Thyroid gland (tissue), 4 donors: ENCODE measurements at regions not wholly inside any gene's neighbourhood (a gene's known extent, or its start where the extent isn't known, plus 50 kb on each side); places are given as distances from the start of the nearest gene placed in this dataset.

Experiments
- DNase-seq, 2 donors: peaks; one replicate each; pipeline ENCODE4 v3.0.0-alpha.2; 2019
- H3K27ac ChIP-seq, 3 donors: fragments of 200-600 bp; sonication (generic); 1 replicate in 2 of 3; 2 replicates in 1 of 3; pipeline ENCODE4 v1.5.1; 2016 to 2019; ENCODE audit warnings: mild to moderate bottlenecking in 1 of 3, moderate library complexity in 1 of 3
- H3K27me3 ChIP-seq: fragments of 200-600 bp; sonication (generic); one replicate; pipeline ENCODE4 v1.5.1; 2019
- H3K36me3 ChIP-seq, 2 donors: fragments of 200-600 bp; sonication (generic); one replicate each; pipeline ENCODE4 v1.5.1; 2016 to 2019
- H3K4me1 ChIP-seq, 2 donors: fragments of 200-600 bp; sonication (generic); one replicate each; pipeline ENCODE4 v1.5.1; 2017 to 2019
- H3K4me3 ChIP-seq, 3 donors: fragments of 200-600 bp; sonication (generic); replicated peaks in 1 of 3; 1 replicate in 2 of 3; 2 replicates in 1 of 3; pipeline ENCODE4 v1.5.1; 2016; ENCODE audit warnings: mild to moderate bottlenecking in 1 of 3
- H3K9me3 ChIP-seq: fragments of 200-600 bp; sonication (generic); one replicate; pipeline ENCODE4 v1.5.1; 2017
- CTCF ChIP-seq, 6 experiments: fragments of 200-600 bp in 3 of 6; fragments of 450-650 bp in 3 of 6; sonication (generic) in 3 of 6; IDR thresholded peaks; one replicate each; pipeline ENCODE4 v1.5.1; 2016 to 2019; ENCODE audit warnings: antibody characterized with exemption in 6 of 6, mild to moderate bottlenecking in 2 of 6, inconsistent platforms in 1 of 6, moderate library complexity in 1 of 6
- POLR2A ChIP-seq, 2 donors: fragments of 450-650 bp; IDR thresholded peaks; one replicate each; pipeline ENCODE4 v1.6.1; 2017; ENCODE audit warnings: antibody characterized with exemption in 2 of 2, mild to moderate bottlenecking in 2 of 2, moderate library complexity in 1 of 2
- WGBS, 2 donors: methylation state at CpG; one replicate each; pipeline ENCODE4 v1.1.5; 2017; 5-methylcytosine and 5-hydroxymethylcytosine counted together
- intact Hi-C: fragments of 100-400 bp; cut with DNase I; formaldehyde crosslinking; loops from one replicate; pipeline ENCODE4 v1.15.1; 2023

- peaks cover 0 to 4% of the 10 kb centered on the region in 2 donors for H3K4me1 ChIP-seq
- no peak for TF ChIP-seq POLR2A (IDR thresholded peaks at IDR 0.05)
- TF ChIP-seq CTCF (IDR thresholded peaks at IDR 0.05), result no peak
- H3K9me3 ChIP-seq, result no peaks in the 10 kb centered on the region
- H3K4me3 ChIP-seq, result no peak overlapping the region
- no peak overlapping the region for H3K27ac ChIP-seq
- H3K36me3 ChIP-seq, result no peaks in the 10 kb centered on the region
- H3K27me3 ChIP-seq, result no peaks in the 10 kb centered on the region
- intact Hi-C loops, result no loop called here
- 85 to 92% methylated on average over 3 of the region's 3 CpGs for WGBS, 2 donors
- no peak for DNase-seq
Observed at GRCh38 chr20:48069596-48069995, 284.3 kb upstream of the SULF2 start.

- intact Hi-C loops, result no loop called here
- no peak for DNase-seq
- no peaks in the 10 kb centered on the region for H3K27me3 ChIP-seq
- no peak overlapping the region for H3K4me3 ChIP-seq
- no peak overlapping the region for H3K27ac ChIP-seq
- H3K36me3 ChIP-seq, result no peaks in the 10 kb centered on the region
- 92 to 100% methylated on average over 1 to 3 of the region's 3 CpGs for WGBS, 2 donors
- TF ChIP-seq CTCF (IDR thresholded peaks at IDR 0.05), result no peak
- no peak for TF ChIP-seq POLR2A (IDR thresholded peaks at IDR 0.05)
- peaks cover 0 to 4% of the 10 kb centered on the region in 2 donors for H3K4me1 ChIP-seq
- H3K9me3 ChIP-seq, result no peaks in the 10 kb centered on the region
Observed at GRCh38 chr20:48066851-48067250, 281.6 kb upstream of the SULF2 start.

GRCh38 chr20:48066246-48066645, 281.0 kb upstream of the SULF2 start:
- H3K4me1 ChIP-seq, result no peaks in the 10 kb centered on the region
- WGBS, 2 donors, result 92% methylated on average over 13 of the region's 13 CpGs
- H3K27me3 ChIP-seq, result no peaks in the 10 kb centered on the region
- no peak overlapping the region for H3K27ac ChIP-seq
- DNase-seq, result no peak
- no peak overlapping the region for H3K4me3 ChIP-seq
- intact Hi-C loops, result no loop called here
- H3K9me3 ChIP-seq, result no peaks in the 10 kb centered on the region
- H3K36me3 ChIP-seq, result no peaks in the 10 kb centered on the region
- TF ChIP-seq POLR2A (IDR thresholded peaks at IDR 0.05), result no peak
- TF ChIP-seq CTCF (IDR thresholded peaks at IDR 0.05), result no peak

- 77 to 89% methylated on average over 1 of the region's 1 CpG for WGBS, 2 donors
- DNase-seq, result no peak
- Histone ChIP-seq H3K27ac (no peak overlapping the region), H3K36me3 (no peaks in the 10 kb centered on the region), H3K4me3 (no peak overlapping the region), H3K27me3 (no peaks in the 10 kb centered on the region), H3K9me3 (no peaks in the 10 kb centered on the region), H3K4me1 (no peaks in the 10 kb centered on the region)
- TF ChIP-seq POLR2A (IDR thresholded peaks at IDR 0.05) (no peak), CTCF (IDR thresholded peaks at IDR 0.05) (no peak)
- intact Hi-C loops, result no loop called here
Observed at GRCh38 chr20:48065833-48066232, 280.6 kb upstream of the SULF2 start.

- intact Hi-C loops, result no loop called here
- TF ChIP-seq POLR2A (IDR thresholded peaks at IDR 0.05), result no peak
- no peak for TF ChIP-seq CTCF (IDR thresholded peaks at IDR 0.05)
- Histone ChIP-seq H3K27me3 (no peaks in the 10 kb centered on the region), H3K4me1 (no peaks in the 10 kb centered on the region), H3K9me3 (no peaks in the 10 kb centered on the region), H3K4me3 (no peak overlapping the region), H3K27ac (no peak overlapping the region), H3K36me3 (no peaks in the 10 kb centered on the region)
- DNase-seq, result no peak
- 81 to 82% methylated on average over 4 of the region's 4 CpGs for WGBS, 2 donors
Observed at GRCh38 chr20:48064929-48065328, 279.6 kb upstream of the SULF2 start.
